Liver (tissue), 8 donors: ENCODE measurements at regions not wholly inside any gene's neighbourhood (a gene's known extent, or its start where the extent isn't known, plus 50 kb on each side); places are given as distances from the start of the nearest gene placed in this dataset.

Experiments
- DNase-seq: peaks from one replicate; pipeline ENCODE4 v3.0.0-alpha.2; 2017; ENCODE audit warnings: low spot score
- H3K27ac ChIP-seq, 2 donors: one replicate each; pipeline ENCODE4 v1.7.0; 2013; ENCODE audit warnings: inconsistent platforms in 2 of 2, low read length in 2 of 2, control low read depth in 1 of 2, low read depth in 1 of 2, mild to moderate bottlenecking in 1 of 2
- H3K27me3 ChIP-seq, 4 donors: one replicate each; pipeline versions ENCODE4 v1.6.1 to v1.7.0; 2013; ENCODE audit warnings: low read length in 3 of 4, inconsistent platforms in 1 of 4, mild to moderate bottlenecking in 1 of 4, moderate library complexity in 1 of 4; ENCODE audit not compliant: control insufficient read depth in 4 of 4, insufficient read depth in 4 of 4
- H3K36me3 ChIP-seq, 4 donors: one replicate each; pipeline versions ENCODE4 v1.6.1 to v1.7.0; 2013; ENCODE audit warnings: low read length in 3 of 4, mild to moderate bottlenecking in 3 of 4, low read depth in 1 of 4, moderate library complexity in 1 of 4; ENCODE audit not compliant: control insufficient read depth in 4 of 4, insufficient read depth in 3 of 4
- H3K4me1 ChIP-seq, 4 donors: one replicate each; pipeline versions ENCODE4 v1.6.1 to v1.7.0; 2013; ENCODE audit warnings: low read length in 3 of 4, mild to moderate bottlenecking in 3 of 4, moderate library complexity in 1 of 4; ENCODE audit not compliant: control insufficient read depth in 4 of 4, insufficient read depth in 4 of 4
- H3K4me3 ChIP-seq, 3 donors: one replicate each; pipeline versions ENCODE4 v1.6.1 to v1.7.0; 2013; ENCODE audit warnings: low read length in 3 of 3, control low read depth in 1 of 3, low read depth in 1 of 3, mild to moderate bottlenecking in 1 of 3
- H3K9ac ChIP-seq, 2 donors: one replicate each; pipeline ENCODE4 v1.7.0; 2013; ENCODE audit warnings: low read length in 2 of 2, mild to moderate bottlenecking in 2 of 2, moderate library complexity in 2 of 2, control low read depth in 1 of 2, low read depth in 1 of 2
- H3K9me3 ChIP-seq, 4 donors: one replicate each; pipeline versions ENCODE4 v1.6.1 to v1.7.0; 2013; ENCODE audit warnings: low read length in 3 of 4; ENCODE audit not compliant: control insufficient read depth in 4 of 4
- CTCF ChIP-seq: fragments of 150-350 bp; IDR thresholded peaks from 2 replicates; pipeline ENCODE4 v1.5.1; 2017; ENCODE audit warnings: improper control_type of control experiment, low read depth, low read length; ENCODE audit not compliant: missing input control
- EGR1 ChIP-seq, 2 donors: IDR thresholded peaks; 2 replicates each; pipeline ENCODE4 v1.6.1; 2016 to 2018; ENCODE audit warnings: antibody characterized with exemption in 2 of 2, low read depth in 2 of 2
- FOXA1 ChIP-seq: IDR thresholded peaks from 2 replicates; pipeline ENCODE4 v1.6.1; 2016; ENCODE audit warnings: antibody characterized with exemption
- FOXA2 ChIP-seq: IDR thresholded peaks from 2 replicates; pipeline ENCODE4 v1.6.1; 2016; ENCODE audit warnings: antibody characterized with exemption
- GABPA ChIP-seq, 2 donors: IDR thresholded peaks in 1 of 2; conservative IDR thresholded peaks in 1 of 2; 2 replicates each; pipeline ENCODE4 v1.6.1; 2016; ENCODE audit warnings: antibody characterized with exemption in 2 of 2, mild to moderate bottlenecking in 1 of 2, moderate library complexity in 1 of 2
- HNF4A ChIP-seq, 2 donors: conservative IDR thresholded peaks; 2 replicates each; pipeline ENCODE4 v1.6.1; 2016; ENCODE audit warnings: antibody characterized with exemption in 2 of 2, mild to moderate bottlenecking in 2 of 2
- HNF4G ChIP-seq: IDR thresholded peaks from 2 replicates; pipeline ENCODE4 v1.6.1; 2016; ENCODE audit warnings: antibody characterized with exemption
- JUND ChIP-seq, 2 donors: IDR thresholded peaks; 2 replicates each; pipeline ENCODE4 v1.6.1; 2016; ENCODE audit warnings: antibody characterized with exemption in 2 of 2
- NR2F2 ChIP-seq: IDR thresholded peaks from 2 replicates; pipeline ENCODE4 v1.6.1; 2016; ENCODE audit warnings: antibody characterized with exemption
- RAD21 ChIP-seq, 2 donors: IDR thresholded peaks; 2 replicates each; pipeline ENCODE4 v1.6.1; 2016; ENCODE audit warnings: antibody characterized with exemption in 2 of 2, mild to moderate bottlenecking in 2 of 2
- REST ChIP-seq: IDR thresholded peaks from 2 replicates; pipeline ENCODE4 v1.6.1; 2016; ENCODE audit warnings: antibody characterized with exemption, mild to moderate bottlenecking
- RXRA ChIP-seq, 2 donors: IDR thresholded peaks; 2 replicates each; pipeline ENCODE4 v1.6.1; 2017 to 2018; ENCODE audit warnings: antibody characterized with exemption in 2 of 2, mild to moderate bottlenecking in 1 of 2
- SP1 ChIP-seq: IDR thresholded peaks from 2 replicates; pipeline ENCODE4 v1.6.1; 2018; ENCODE audit warnings: antibody characterized with exemption, mild to moderate bottlenecking
- TAF1 ChIP-seq: conservative IDR thresholded peaks from 2 replicates; pipeline ENCODE4 v1.6.1; 2016; ENCODE audit warnings: antibody characterized with exemption, mild to moderate bottlenecking
- YY1 ChIP-seq: IDR thresholded peaks from 2 replicates; pipeline ENCODE4 v1.6.1; 2016; ENCODE audit warnings: antibody characterized with exemption, mild to moderate bottlenecking
- ZBTB33 ChIP-seq: IDR thresholded peaks from 2 replicates; pipeline ENCODE4 v1.6.1; 2016; ENCODE audit warnings: antibody characterized with exemption
- WGBS: extraction: QIAGEN DNeasy Blood & Tissue Kit; methylation state at CpG from one replicate; pipeline ENCODE4 v1.1.7; 2013; 5-methylcytosine and 5-hydroxymethylcytosine counted together
- TF ChIP-seq, protein P1 (sequence below): IDR thresholded peaks from 2 replicates; pipeline ENCODE4 v1.6.1; 2016; ENCODE audit warnings: antibody characterized with exemption
- TF ChIP-seq, protein P2 (sequence below): IDR thresholded peaks from 2 replicates; pipeline ENCODE4 v1.6.1; 2016; ENCODE audit warnings: antibody characterized with exemption
- donor health status: healthy.
- donor health status: healthy.
- donor health status: healthy.
- donor health status: healthy.
- donor health status: healthy.

DNA sequence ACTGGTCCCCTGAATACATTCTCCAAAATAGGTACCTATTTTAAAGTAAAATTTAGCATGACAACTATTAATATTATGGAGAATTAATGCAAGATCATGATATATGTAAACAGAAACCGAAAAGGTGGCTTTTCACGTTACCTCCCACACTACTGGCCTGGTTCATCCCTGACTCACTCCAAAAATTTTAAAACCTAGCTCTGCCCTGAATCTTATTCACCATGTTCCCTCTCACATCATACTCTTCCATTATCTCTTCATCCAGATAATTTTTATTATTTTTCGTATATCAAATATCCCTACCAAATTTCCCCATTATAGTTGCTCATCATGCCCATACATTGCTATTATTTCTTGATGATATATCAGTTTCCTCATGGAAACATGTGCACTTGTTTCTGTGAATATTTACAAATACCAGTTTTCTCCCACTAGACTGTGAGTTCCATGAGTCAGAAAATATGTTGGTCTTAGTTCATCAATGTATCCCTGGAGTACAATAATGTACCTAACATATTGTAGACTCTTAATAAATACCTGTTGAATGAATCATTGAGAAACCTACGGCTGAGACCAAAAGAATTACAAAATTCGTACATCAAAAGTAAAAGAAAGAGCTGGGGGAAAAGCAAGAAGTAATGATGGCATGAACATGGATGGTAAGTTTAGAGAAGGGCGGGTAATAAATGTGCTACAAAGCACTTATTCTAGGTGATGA is 360.1 kb upstream of the CHAC2 start:
- TF ChIP-seq JUND (IDR thresholded peaks at IDR 0.05), result no peak
- no peak for TF ChIP-seq YY1
- no peak for TF ChIP-seq GABPA (IDR thresholded peaks at IDR 0.05 in 1 of 2, conservative IDR thresholded peaks at IDR 0.05 in 1 of 2)
- no peak for TF ChIP-seq CTCF
- H3K4me1 ChIP-seq, result no peaks in the 10 kb centered on the region
- H3K27ac ChIP-seq, result no peak overlapping the region
- H3K4me3 ChIP-seq, result no peak overlapping the region
- no peak for DNase-seq
- 86% methylated on average over 6 of the region's 6 CpGs for WGBS
- no peaks in the 10 kb centered on the region for H3K27me3 ChIP-seq
- peaks cover 0 to 4% (median 0%) of the 10 kb centered on the region in 4 donors for H3K9me3 ChIP-seq
- no peaks in the 10 kb centered on the region for H3K36me3 ChIP-seq
- no peak overlapping the region for H3K9ac ChIP-seq

DNA sequence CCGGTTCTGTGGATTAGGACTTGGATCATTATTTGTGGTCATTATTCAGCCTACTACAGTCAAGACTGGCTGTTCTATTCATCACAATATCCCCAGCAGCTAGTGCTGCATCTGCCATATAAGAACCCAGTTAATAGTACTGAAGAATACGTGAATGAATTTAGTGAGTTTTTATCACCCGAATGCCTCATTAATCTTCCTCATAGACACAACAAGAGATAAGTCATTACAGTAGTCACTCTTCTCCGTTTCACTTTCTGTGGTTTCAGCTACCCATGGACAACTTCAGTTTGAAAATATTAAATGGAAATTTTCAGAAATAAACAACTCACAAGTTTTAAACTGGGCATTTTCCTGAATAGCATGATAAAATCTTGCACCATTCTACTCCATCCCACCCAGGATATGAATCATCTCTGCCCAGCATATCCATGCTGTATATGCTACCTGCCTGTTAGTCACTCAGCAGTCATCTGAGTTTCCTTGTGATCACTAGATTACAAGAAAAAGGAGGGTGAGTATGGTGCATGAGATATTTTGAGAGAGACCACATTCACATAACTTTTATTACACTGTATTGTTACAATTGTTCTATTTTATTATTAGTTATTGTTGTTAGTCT is 363.7 kb upstream of the CHAC2 start:
- H3K27me3 ChIP-seq, result no peaks in the 10 kb centered on the region
- 69% methylated on average over 4 of the region's 4 CpGs for WGBS
- TF ChIP-seq FOXA1 (no peak), REST (no peak), CTCF (no peak), TAF1 (no peak), JUND (IDR thresholded peaks at IDR 0.05) (no peak), SP1 (no peak), YY1 (no peak), GABPA (IDR thresholded peaks at IDR 0.05 in 1 of 2, conservative IDR thresholded peaks at IDR 0.05 in 1 of 2) (no peak), FOXA2 (no peak), ZBTB33 (no peak), RAD21 (IDR thresholded peaks at IDR 0.05) (no peak), HNF4A (conservative IDR thresholded peaks at IDR 0.05) (no peak), RXRA (IDR thresholded peaks at IDR 0.05) (no peak), HNF4G (no peak), EGR1 (IDR thresholded peaks at IDR 0.05; ENCODE audit: low read depth in 2 of 2) (no peak), NR2F2 (no peak)
- TF ChIP-seq, protein P1, sequence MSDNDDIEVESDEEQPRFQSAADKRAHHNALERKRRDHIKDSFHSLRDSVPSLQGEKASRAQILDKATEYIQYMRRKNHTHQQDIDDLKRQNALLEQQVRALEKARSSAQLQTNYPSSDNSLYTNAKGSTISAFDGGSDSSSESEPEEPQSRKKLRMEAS, result no peak
- TF ChIP-seq, protein P2, sequence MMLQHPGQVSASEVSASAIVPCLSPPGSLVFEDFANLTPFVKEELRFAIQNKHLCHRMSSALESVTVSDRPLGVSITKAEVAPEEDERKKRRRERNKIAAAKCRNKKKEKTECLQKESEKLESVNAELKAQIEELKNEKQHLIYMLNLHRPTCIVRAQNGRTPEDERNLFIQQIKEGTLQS, result no peak

More for the DNA sequence above, 363.7 kb upstream of the CHAC2 start:
- H3K4me3 ChIP-seq, result no peak overlapping the region
- H3K4me1 ChIP-seq, result no peaks in the 10 kb centered on the region
- H3K9me3 ChIP-seq, result peaks cover 0 to 7% (median 1%) of the 10 kb centered on the region in 4 donors
- H3K9ac ChIP-seq, result no peak overlapping the region
- no peak overlapping the region for H3K27ac ChIP-seq
- H3K36me3 ChIP-seq, result no peaks in the 10 kb centered on the region
- no peak for DNase-seq
